HepG2 (cell line): ENCODE measurements at regions not wholly inside any gene's neighbourhood (a gene's known extent, or its start where the extent isn't known, plus 50 kb on each side); places are given as distances from the start of the nearest gene placed in this dataset.

Experiments used
- ATAC-seq: fragments of 200-7000 bp; cut with Tn5 transposase; 3 replicates; pipeline ENCODE4 v1.9.1; 2020; ENCODE audit warnings: mild to moderate bottlenecking, moderate library complexity
- BruUV-seq: library from RNA; stranded (reverse); fragments of 400-500 nt; replicated peaks from 2 replicates; lab custom pipeline; 2021; lab: Mats Ljungman, UMichigan
- CTCF ChIA-PET: fragments of 300-600 bp; formaldehyde crosslinking; extraction: SDS; loops from one replicate; lab custom pipeline; 2021; ENCODE audit warnings: low total read pairs, inconsistent platforms, low intra/inter-chr PET ratio; lab: Yijun Ruan, JAX
- POLR2A ChIA-PET: fragments of 350-600 bp; sonication (Branson Sonifier 250); formaldehyde crosslinking; loops from one replicate; lab custom pipeline; 2020; ENCODE audit warnings: antibody characterized with exemption, inconsistent platforms; lab: Yijun Ruan, JAX
- DNase-seq: peaks from one replicate; pipeline ENCODE4 v3.0.0-alpha.2; 2015; ENCODE audit warnings: low spot score
- FAIRE-seq: peaks from 3 replicates; lab custom pipeline; 2011; peaks lifted over from hg19 to GRCh38; lab: Jason Lieb, UNC
- H2AFZ ChIP-seq: one replicate; pipeline ENCODE4 v1.6.1; 2011; ENCODE audit warnings: low read length, inconsistent platforms
- H3K27ac ChIP-seq: fragments of 300-600 bp; 3 replicates; pipeline ENCODE4 v1.8.0; 2011; ENCODE audit warnings: mixed run types, mild to moderate bottlenecking, mixed read lengths, low read length, inconsistent platforms; ENCODE audit not compliant: insufficient read depth; ENCODE audit errors: extremely low read length
- H3K27me3 ChIP-seq, 2 experiments: fragments of 200-600 bp in 1 of 2; 2 replicates in 1 of 2; 3 replicates in 1 of 2; pipeline versions ENCODE4 v1.6.0 to v1.8.0; 2011; ENCODE audit warnings: low read length in 2 of 2, mild to moderate bottlenecking in 2 of 2, moderate library complexity in 2 of 2, inconsistent platforms in 1 of 2; ENCODE audit not compliant: insufficient read depth in 2 of 2, control insufficient read depth in 1 of 2
- H3K36me3 ChIP-seq, 2 experiments: fragments of 200-600 bp in 1 of 2; replicated peaks in 1 of 2; 2 replicates in 1 of 2; 3 replicates in 1 of 2; pipeline versions ENCODE4 v1.5.1 to v1.8.0; 2011; ENCODE audit warnings: low read length in 2 of 2, inconsistent platforms in 1 of 2; ENCODE audit not compliant: insufficient read depth in 2 of 2, control insufficient read depth in 1 of 2
- H3K4me1 ChIP-seq: 2 replicates; pipeline ENCODE4 v1.5.1; 2012; ENCODE audit warnings: low read length, inconsistent platforms; ENCODE audit not compliant: insufficient read depth
- H3K4me2 ChIP-seq: 2 replicates; pipeline ENCODE4 v1.6.0; 2011; ENCODE audit warnings: low read depth, low read length, inconsistent platforms
- H3K4me3 ChIP-seq, 3 experiments: fragments of 200-600 bp in 1 of 3; sonication (generic), shearing (Covaris generic) in 1 of 3; replicated peaks in 1 of 3; 2 replicates each; pipeline ENCODE4 v1.5.1; 2011 to 2016; ENCODE audit warnings: low read length in 3 of 3, inconsistent platforms in 2 of 3, low read depth in 2 of 3, mild to moderate bottlenecking in 2 of 3, control low read depth in 1 of 3, mixed read lengths in 1 of 3; ENCODE audit not compliant: insufficient read depth in 1 of 3
- H3K79me2 ChIP-seq: one replicate; pipeline ENCODE4 v1.6.1; 2011; ENCODE audit warnings: low read length, inconsistent platforms; ENCODE audit not compliant: insufficient read depth
- H3K9ac ChIP-seq: 2 replicates; pipeline ENCODE4 v1.6.0; 2011; ENCODE audit warnings: mild to moderate bottlenecking, low read depth, low read length, inconsistent platforms; ENCODE audit not compliant: insufficient read depth
- H3K9me3 ChIP-seq: 2 replicates; pipeline ENCODE4 v1.5.1; 2012; ENCODE audit warnings: mild to moderate bottlenecking, low read length
- H4K20me1 ChIP-seq: 2 replicates; pipeline ENCODE4 v1.6.0; 2011; ENCODE audit warnings: inconsistent platforms, mild to moderate bottlenecking, low read length, moderate library complexity; ENCODE audit not compliant: insufficient read depth
- MXD1 ChIP-seq: sonication (generic); formaldehyde crosslinking; IDR thresholded peaks from 2 replicates; pipeline ENCODE4 v1.4.0; 2020; ENCODE audit warnings: mild to moderate bottlenecking, missing genetic modification reagents
- NKX3-1 ChIP-seq: sonication (generic); formaldehyde crosslinking; IDR thresholded peaks from 2 replicates; pipeline ENCODE4 v1.5.0; 2020; ENCODE audit warnings: missing genetic modification reagents
- TAF1 ChIP-seq: sonication (generic); formaldehyde crosslinking; IDR thresholded peaks from 2 replicates; pipeline ENCODE4 v1.4.0; 2020; ENCODE audit warnings: missing genetic modification reagents
- ZNF431 ChIP-seq: sonication (generic); formaldehyde crosslinking; IDR thresholded peaks from 2 replicates; pipeline ENCODE4 v1.9.0; 2022; ENCODE audit warnings: missing genetic modification reagents, low read depth, mild to moderate bottlenecking, borderline replicate concordance
- ZNF704 ChIP-seq: sonication (generic); formaldehyde crosslinking; IDR thresholded peaks from 2 replicates; pipeline ENCODE4 v1.8.1; 2023; ENCODE audit warnings: mild to moderate bottlenecking, inconsistent platforms, moderate library complexity, missing genetic modification reagents, borderline replicate concordance
- WGBS: methylation state at CpG from one replicate; pipeline ENCODE4 v1.1.6; 2017; ENCODE audit warnings: low lambda C conversion rate; 5-methylcytosine and 5-hydroxymethylcytosine counted together
- in situ Hi-C: cut with HindIII; loops from 2 replicates; pipeline ENCODE4 v1.10.0; 2017; ENCODE audit warnings: low pct_unique_long_range_greater_than_20kb; ENCODE audit not compliant: extremely low pct_ligation_motif_present
- intact Hi-C: fragments of 100-400 bp; cut with micrococcal nuclease; formaldehyde crosslinking; loops from one replicate; pipeline ENCODE4 v1.10.0; 2022; ENCODE audit not compliant: unreplicated experiment
- TF ChIP-seq, protein P1 (sequence below): sonication (generic); formaldehyde crosslinking; IDR thresholded peaks from 2 replicates; pipeline ENCODE4 v1.4.0; 2020; ENCODE audit warnings: missing genetic modification reagents

GRCh38 chr11:23095650-23096189 lies 235.4 kb upstream of the CCDC179 start:
- Histone ChIP-seq H3K9ac (no peak overlapping the region), H3K4me3 (no peak overlapping the region), H3K79me2 (no peaks in the 10 kb centered on the region), H2AFZ (no peak overlapping the region), H3K27me3 (no peaks in the 10 kb centered on the region; a peak in 1 of 5 replicates), H3K27ac (no peak overlapping the region), H4K20me1 (no peaks in the 10 kb centered on the region), H3K9me3 (no peaks in the 10 kb centered on the region), H3K4me2 (no peak overlapping the region), H3K36me3 (no peaks in the 10 kb centered on the region), H3K4me1 (no peaks in the 10 kb centered on the region)
- WGBS = 0% methylated on average over 2 of the region's 2 CpGs
- CTCF ChIA-PET = no interaction called here
- no peak for FAIRE-seq
- no peak for DNase-seq
- TF ChIP-seq ZNF431 (CRISPR knock-in tag) (no peak), MXD1 (CRISPR knock-in tag) (no peak), TAF1 (CRISPR knock-in tag) (no peak), ZNF704 (no peak), NKX3-1 (CRISPR knock-in tag) (no peak)
- TF ChIP-seq, protein P1, sequence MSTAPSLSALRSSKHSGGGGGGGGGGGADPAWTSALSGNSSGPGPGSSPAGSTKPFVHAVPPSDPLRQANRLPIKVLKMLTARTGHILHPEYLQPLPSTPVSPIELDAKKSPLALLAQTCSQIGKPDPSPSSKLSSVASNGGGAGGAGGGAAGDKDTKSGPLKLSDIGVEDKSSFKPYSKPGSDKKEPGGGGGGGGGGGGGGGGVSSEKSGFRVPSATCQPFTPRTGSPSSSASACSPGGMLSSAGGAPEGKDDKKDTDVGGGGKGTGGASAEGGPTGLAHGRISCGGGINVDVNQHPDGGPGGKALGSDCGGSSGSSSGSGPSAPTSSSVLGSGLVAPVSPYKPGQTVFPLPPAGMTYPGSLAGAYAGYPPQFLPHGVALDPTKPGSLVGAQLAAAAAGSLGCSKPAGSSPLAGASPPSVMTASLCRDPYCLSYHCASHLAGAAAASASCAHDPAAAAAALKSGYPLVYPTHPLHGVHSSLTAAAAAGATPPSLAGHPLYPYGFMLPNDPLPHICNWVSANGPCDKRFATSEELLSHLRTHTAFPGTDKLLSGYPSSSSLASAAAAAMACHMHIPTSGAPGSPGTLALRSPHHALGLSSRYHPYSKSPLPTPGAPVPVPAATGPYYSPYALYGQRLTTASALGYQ (CRISPR knock-in tag) = no peak
- intact Hi-C loops (no loop called here), in situ Hi-C loops (no loop called here)
- no TSS peak for BruUV-seq
- ATAC-seq = no peak
- POLR2A ChIA-PET = no interaction called here
